DND-41 (cell line): ENCODE measurements at regions not wholly inside any gene's neighbourhood (a gene's known extent, or its start where the extent isn't known, plus 50 kb on each side); places are given as distances from the start of the nearest gene placed in this dataset.

Experiments used
- CTCF ChIP-seq: IDR thresholded peaks from 2 replicates; pipeline ENCODE4 v1.5.1; 2012; ENCODE audit warnings: borderline replicate concordance, low read length, moderate library complexity, mild to moderate bottlenecking; ENCODE audit not compliant: poor library complexity, severe bottlenecking; ENCODE audit errors: extremely low read depth
- EZH2 ChIP-seq: IDR thresholded peaks from 3 replicates; pipeline ENCODE4 v1.6.1; 2012; ENCODE audit warnings: borderline replicate concordance, low read depth, mild to moderate bottlenecking, moderate library complexity, low read length, inconsistent platforms; ENCODE audit not compliant: severe bottlenecking

GRCh38 chr5:62922191-62922590 lies 343.6 kb downstream of the LRRC70 start:
- TF ChIP-seq CTCF = no peak
- TF ChIP-seq EZH2 = no peak
